ENCODE measurements at regions not wholly inside any gene's neighbourhood (a gene's known extent, or its start where the extent isn't known, plus 50 kb on each side); places are given as distances from the start of the nearest gene placed in this dataset.

GRCh38 chr11:62046568-62047100, 77.2 kb upstream of the INCENP start:
- TF ChIP-seq CTCF (IDR thresholded peaks at IDR 0.05) (no peak), POLR2AphosphoS5 (IDR thresholded peaks at IDR 0.05) (no peak)
